Activated CD4-positive, alpha-beta memory T cell treated with anti-CD3 and anti-CD28 coated beads, Interleukin-2, amount 10 ng/mL, durations not matched to agents 7 days and 5 days (primary cell): ENCODE measurements at regions not wholly inside any gene's neighbourhood (a gene's known extent, or its start where the extent isn't known, plus 50 kb on each side); places are given as distances from the start of the nearest gene placed in this dataset.
"Not testable (repeated sequence)": the region's sequence is repeated elsewhere in the genome, so short reads cannot be mapped to it uniquely, and the experiment has no call there.

Experiments
- CTCF ChIA-PET: fragments of 350-600 bp; sonication (Branson Sonifier 250); formaldehyde crosslinking; loops from one replicate; lab custom pipeline; 2021; ENCODE audit warnings: antibody characterized with exemption, inconsistent platforms; lab: Charles Lee
- POLR2A ChIA-PET: fragments of 350-600 bp; sonication (Branson Sonifier 250); formaldehyde crosslinking; loops from one replicate; lab custom pipeline; 2021; ENCODE audit warnings: antibody characterized with exemption; lab: Charles Lee
- DNase-seq: peaks from one replicate; pipeline ENCODE4 v3.0.0-alpha.2; 2020
- H3K27ac Mint-ChIP-seq: one replicate; pipeline ENCODE4 v1.8.0; 2021; ENCODE audit warnings: mild to moderate bottlenecking, mixed read lengths
- H3K27me3 Mint-ChIP-seq: one replicate; pipeline ENCODE4 v1.8.0; 2021; ENCODE audit warnings: mixed read lengths
- H3K36me3 Mint-ChIP-seq: one replicate; pipeline ENCODE4 v1.8.0; 2021; ENCODE audit warnings: low read depth, mixed read lengths
- H3K4me1 Mint-ChIP-seq: one replicate; pipeline ENCODE4 v1.8.0; 2021; ENCODE audit warnings: mixed read lengths
- H3K4me3 Mint-ChIP-seq: one replicate; pipeline ENCODE4 v1.8.0; 2021; ENCODE audit warnings: mild to moderate bottlenecking, mixed read lengths
- H3K9me3 Mint-ChIP-seq: one replicate; pipeline ENCODE4 v1.8.0; 2021; ENCODE audit warnings: mixed read lengths

GRCh38 chr7:9919-10318 lies 182.5 kb upstream of the FAM20C start:
- H3K4me3 Mint-ChIP-seq, DNase-seq, H3K36me3 Mint-ChIP-seq: not testable (repeated sequence)

GRCh38 chr7:32565-33280 lies 159.6 kb upstream of the FAM20C start:
- H3K27me3 Mint-ChIP-seq, H3K36me3 Mint-ChIP-seq, DNase-seq, H3K27ac Mint-ChIP-seq, H3K4me3 Mint-ChIP-seq, H3K9me3 Mint-ChIP-seq, H3K4me1 Mint-ChIP-seq, POLR2A ChIA-PET, CTCF ChIA-PET: not testable (repeated sequence)

More at GRCh38 chr7:9919-10318, 182.5 kb upstream of the FAM20C start:
- H3K9me3 Mint-ChIP-seq, H3K27me3 Mint-ChIP-seq, POLR2A ChIA-PET, H3K4me1 Mint-ChIP-seq, CTCF ChIA-PET, H3K27ac Mint-ChIP-seq: not testable (repeated sequence)

- H3K9me3 Mint-ChIP-seq, H3K4me3 Mint-ChIP-seq, POLR2A ChIA-PET, H3K4me1 Mint-ChIP-seq, CTCF ChIA-PET, DNase-seq, H3K27ac Mint-ChIP-seq, H3K27me3 Mint-ChIP-seq, H3K36me3 Mint-ChIP-seq: not testable (repeated sequence)
Observed at GRCh38 chr7:35121-35541, 157.2 kb upstream of the FAM20C start.

- H3K9me3 Mint-ChIP-seq, DNase-seq, H3K4me1 Mint-ChIP-seq, POLR2A ChIA-PET, H3K27me3 Mint-ChIP-seq, H3K4me3 Mint-ChIP-seq, H3K36me3 Mint-ChIP-seq, CTCF ChIA-PET, H3K27ac Mint-ChIP-seq: not testable (repeated sequence)
Observed at GRCh38 chr7:36539-36938, 155.8 kb upstream of the FAM20C start.

- DNase-seq, H3K4me3 Mint-ChIP-seq, H3K27me3 Mint-ChIP-seq, H3K27ac Mint-ChIP-seq, H3K36me3 Mint-ChIP-seq, H3K9me3 Mint-ChIP-seq, POLR2A ChIA-PET, CTCF ChIA-PET, H3K4me1 Mint-ChIP-seq: not testable (repeated sequence)
Observed at GRCh38 chr7:37656-38055, 154.7 kb upstream of the FAM20C start.

- H3K27me3 Mint-ChIP-seq, H3K4me1 Mint-ChIP-seq, H3K4me3 Mint-ChIP-seq, H3K9me3 Mint-ChIP-seq, POLR2A ChIA-PET, H3K36me3 Mint-ChIP-seq, CTCF ChIA-PET, H3K27ac Mint-ChIP-seq, DNase-seq: not testable (repeated sequence)
Observed at GRCh38 chr7:38444-38843, 153.9 kb upstream of the FAM20C start.

GRCh38 chr7:39984-40740 lies 152.2 kb upstream of the FAM20C start:
- POLR2A ChIA-PET, H3K4me1 Mint-ChIP-seq, DNase-seq, H3K27me3 Mint-ChIP-seq, H3K9me3 Mint-ChIP-seq, CTCF ChIA-PET, H3K36me3 Mint-ChIP-seq, H3K4me3 Mint-ChIP-seq, H3K27ac Mint-ChIP-seq: not testable (repeated sequence)

GRCh38 chr7:40799-41750 lies 151.3 kb upstream of the FAM20C start:
- ChIA-PET POLR2A (no interaction called here), CTCF (no interaction called here)
- H3K27me3 Mint-ChIP-seq, result no peaks in the 10 kb centered on the region
- no peaks in the 10 kb centered on the region for H3K36me3 Mint-ChIP-seq
- DNase-seq, result peak; percentile 3
- H3K4me3 Mint-ChIP-seq, result no peak overlapping the region
- H3K4me1 Mint-ChIP-seq, result no peaks in the 10 kb centered on the region
- no peak overlapping the region for H3K27ac Mint-ChIP-seq
- no peaks in the 10 kb centered on the region for H3K9me3 Mint-ChIP-seq

GRCh38 chr7:41917-42565 lies 150.3 kb upstream of the FAM20C start:
- ChIA-PET POLR2A (no interaction called here), CTCF (no interaction called here)
- peaks cover 2% of the 10 kb centered on the region for H3K27me3 Mint-ChIP-seq
- no peak overlapping the region for H3K4me3 Mint-ChIP-seq
- H3K4me1 Mint-ChIP-seq, result no peaks in the 10 kb centered on the region
- no peaks in the 10 kb centered on the region for H3K36me3 Mint-ChIP-seq
- no peak overlapping the region for H3K27ac Mint-ChIP-seq
- H3K9me3 Mint-ChIP-seq, result no peaks in the 10 kb centered on the region
- DNase-seq, result peak; percentile 5

- POLR2A ChIA-PET, result no interaction called here
- no peak overlapping the region for H3K4me3 Mint-ChIP-seq
- no peaks in the 10 kb centered on the region for H3K36me3 Mint-ChIP-seq
- CTCF ChIA-PET, result no interaction called here
- H3K4me1 Mint-ChIP-seq, result no peaks in the 10 kb centered on the region
- no peaks in the 10 kb centered on the region for H3K9me3 Mint-ChIP-seq
- H3K27ac Mint-ChIP-seq, result no peak overlapping the region
- peak; percentile 1 for DNase-seq
- H3K27me3 Mint-ChIP-seq, result peaks cover 3% of the 10 kb centered on the region
Observed at GRCh38 chr7:43791-44540, 148.4 kb upstream of the FAM20C start.

GRCh38 chr7:44541-44896 lies 147.9 kb upstream of the FAM20C start:
- ChIA-PET POLR2A (no interaction called here), CTCF (no interaction called here)
- peaks cover 3% of the 10 kb centered on the region for H3K27me3 Mint-ChIP-seq
- no peak overlapping the region for H3K27ac Mint-ChIP-seq
- no peaks in the 10 kb centered on the region for H3K4me1 Mint-ChIP-seq
- H3K9me3 Mint-ChIP-seq, result no peaks in the 10 kb centered on the region
- H3K36me3 Mint-ChIP-seq, result no peaks in the 10 kb centered on the region
- H3K4me3 Mint-ChIP-seq, result no peak overlapping the region
- DNase-seq, result no peak
